ENCODE measurements at regions not wholly inside any gene's neighbourhood (a gene's known extent, or its start where the extent isn't known, plus 50 kb on each side); places are given as distances from the start of the nearest gene placed in this dataset.

- H3K9ac ChIP-seq (ENCODE audit: insufficient read depth, low read depth, low read length): no peak overlapping the region
- H3K4me3 ChIP-seq (replicated peaks in 1 of 3; ENCODE audit: insufficient read depth in 1 of 3, low read depth in 2 of 3, low read length in 3 of 3): no peak overlapping the region
- H3K4me2 ChIP-seq (ENCODE audit: low read depth, low read length): no peak overlapping the region
- no peaks in the 10 kb centered on the region for H3K27me3 ChIP-seq (ENCODE audit: control insufficient read depth in 1 of 2, insufficient read depth in 2 of 2, low read length in 2 of 2)
- DNase-seq (ENCODE audit: low spot score): no peak
- no peak for FAIRE-seq
- H4K20me1 ChIP-seq (ENCODE audit: insufficient read depth, low read length): no peaks in the 10 kb centered on the region
- in situ Hi-C loops (cut with HindIII; ENCODE audit: extremely low pct_ligation_motif_present, low pct_unique_long_range_greater_than_20kb): no loop called here
- WGBS (ENCODE audit: low lambda C conversion rate): 44% methylated on average over 2 of the region's 2 CpGs
- peaks cover 10% of the 10 kb centered on the region; the same call in 1 of the 2 replicates for H3K9me3 ChIP-seq (ENCODE audit: low read length)
- no peaks in the 10 kb centered on the region for H3K79me2 ChIP-seq (ENCODE audit: insufficient read depth, low read length)
- H3K36me3 ChIP-seq (replicated peaks in 1 of 2; ENCODE audit: control insufficient read depth in 1 of 2, insufficient read depth in 2 of 2, low read length in 2 of 2): no peaks in the 10 kb centered on the region
- POLR2A ChIA-PET: no interaction called here
- CTCF ChIA-PET (ENCODE audit: low intra/inter-chr PET ratio, low total read pairs): no interaction called here
- TF ChIP-seq ZNF414 (CRISPR knock-in tag; IDR thresholded peaks at IDR 0.05) (no peak), NFATC3 (CRISPR knock-in tag; IDR thresholded peaks at IDR 0.05) (no peak), HNRNPLL (IDR thresholded peaks at IDR 0.05; ENCODE audit: low read depth, low read length, poor library complexity, severe bottlenecking) (no peak), IKZF4 (CRISPR knock-in tag; IDR thresholded peaks at IDR 0.05; ENCODE audit: borderline replicate concordance, low read depth, not compliant biosample characterization) (no peak), HOXA9 (CRISPR knock-in tag; IDR thresholded peaks at IDR 0.05; ENCODE audit: borderline replicate concordance) (no peak), ZNF850 (CRISPR knock-in tag; conservative IDR thresholded peaks at IDR 0.05) (no peak), MBNL3 (CRISPR knock-in tag; conservative IDR thresholded peaks at IDR 0.05) (no peak), ELF1 (CRISPR knock-in tag; IDR thresholded peaks at IDR 0.05) (no peak), MATR3 (CRISPR knock-in tag; IDR thresholded peaks at IDR 0.05) (no peak), ZSCAN31 (CRISPR knock-in tag; IDR thresholded peaks at IDR 0.05; ENCODE audit: low read depth) (no peak), ZNF574 (CRISPR knock-in tag; IDR thresholded peaks at IDR 0.05) (no peak)
- no peaks in the 10 kb centered on the region for H3K4me1 ChIP-seq (ENCODE audit: insufficient read depth, low read length)
- intact Hi-C loops (cut with micrococcal nuclease; ENCODE audit: unreplicated experiment): no loop called here
- no peak overlapping the region for H2AFZ ChIP-seq (ENCODE audit: low read length)
- BruUV-seq (replicated peaks): no TSS peak
- no peak for ATAC-seq
- H3K27ac ChIP-seq (ENCODE audit: extremely low read length, insufficient read depth, low read length): no peak overlapping the region
These were observed 316.7 kb upstream of the HS3ST5 start for GRCh38 chr6:114659513-114659912.

Measured in HepG2 (cell line).